C4-2B (cell line): ENCODE measurements at regions not wholly inside any gene's neighbourhood (a gene's known extent, or its start where the extent isn't known, plus 50 kb on each side); places are given as distances from the start of the nearest gene placed in this dataset.

Experiments
- ZFX ChIP-seq: fragments of 450-650 bp; IDR thresholded peaks from 2 replicates; pipeline ENCODE4 v1.6.1; 2017
- TF ChIP-seq, protein P1 (sequence below): fragments of 450-650 bp; conservative IDR thresholded peaks from 2 replicates; pipeline ENCODE4 v1.5.1; 2017; ENCODE audit warnings: mild to moderate bottlenecking

DNA sequence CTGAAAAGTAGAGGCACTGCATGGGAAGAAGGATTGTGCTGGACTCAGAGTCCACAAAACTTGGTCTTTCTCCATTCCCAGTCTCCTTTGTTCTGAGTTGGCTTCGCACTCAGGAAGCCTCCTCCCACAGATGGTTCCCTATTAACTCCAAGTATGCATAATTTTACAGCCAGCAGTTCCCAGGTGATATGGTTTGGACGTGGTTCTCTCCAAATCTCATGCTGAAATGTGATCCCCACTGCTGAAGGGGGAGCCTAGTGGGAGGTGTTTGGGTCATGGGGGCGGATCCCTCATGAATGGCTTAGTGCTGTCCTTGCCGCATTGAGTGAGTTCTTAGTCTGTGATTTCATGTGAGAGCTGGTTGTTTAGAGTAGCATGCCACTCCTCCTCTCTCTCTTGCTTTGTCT lies 86.6 kb downstream of the FEM1C start:
- TF ChIP-seq, protein P1, sequence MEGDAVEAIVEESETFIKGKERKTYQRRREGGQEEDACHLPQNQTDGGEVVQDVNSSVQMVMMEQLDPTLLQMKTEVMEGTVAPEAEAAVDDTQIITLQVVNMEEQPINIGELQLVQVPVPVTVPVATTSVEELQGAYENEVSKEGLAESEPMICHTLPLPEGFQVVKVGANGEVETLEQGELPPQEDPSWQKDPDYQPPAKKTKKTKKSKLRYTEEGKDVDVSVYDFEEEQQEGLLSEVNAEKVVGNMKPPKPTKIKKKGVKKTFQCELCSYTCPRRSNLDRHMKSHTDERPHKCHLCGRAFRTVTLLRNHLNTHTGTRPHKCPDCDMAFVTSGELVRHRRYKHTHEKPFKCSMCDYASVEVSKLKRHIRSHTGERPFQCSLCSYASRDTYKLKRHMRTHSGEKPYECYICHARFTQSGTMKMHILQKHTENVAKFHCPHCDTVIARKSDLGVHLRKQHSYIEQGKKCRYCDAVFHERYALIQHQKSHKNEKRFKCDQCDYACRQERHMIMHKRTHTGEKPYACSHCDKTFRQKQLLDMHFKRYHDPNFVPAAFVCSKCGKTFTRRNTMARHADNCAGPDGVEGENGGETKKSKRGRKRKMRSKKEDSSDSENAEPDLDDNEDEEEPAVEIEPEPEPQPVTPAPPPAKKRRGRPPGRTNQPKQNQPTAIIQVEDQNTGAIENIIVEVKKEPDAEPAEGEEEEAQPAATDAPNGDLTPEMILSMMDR = no peak
- no peak for TF ChIP-seq ZFX
